OCI-LY3 (cell line): ENCODE measurements at regions not wholly inside any gene's neighbourhood (a gene's known extent, or its start where the extent isn't known, plus 50 kb on each side); places are given as distances from the start of the nearest gene placed in this dataset.

Experiments used
- EZH2phosphoT487 ChIP-seq: fragments of 200-600 bp; shearing (Covaris generic); IDR thresholded peaks from 2 replicates; pipeline ENCODE4 v1.6.1; 2018; ENCODE audit warnings: antibody characterized with exemption, mixed run types, low read depth
- TF ChIP-seq, protein P1 (sequence below): fragments of 200-600, 300-600 bp; sonication (generic); IDR thresholded peaks from 2 replicates; pipeline ENCODE4 v1.5.1; 2014; ENCODE audit warnings: antibody characterized with exemption, low read length, low read depth

DNA sequence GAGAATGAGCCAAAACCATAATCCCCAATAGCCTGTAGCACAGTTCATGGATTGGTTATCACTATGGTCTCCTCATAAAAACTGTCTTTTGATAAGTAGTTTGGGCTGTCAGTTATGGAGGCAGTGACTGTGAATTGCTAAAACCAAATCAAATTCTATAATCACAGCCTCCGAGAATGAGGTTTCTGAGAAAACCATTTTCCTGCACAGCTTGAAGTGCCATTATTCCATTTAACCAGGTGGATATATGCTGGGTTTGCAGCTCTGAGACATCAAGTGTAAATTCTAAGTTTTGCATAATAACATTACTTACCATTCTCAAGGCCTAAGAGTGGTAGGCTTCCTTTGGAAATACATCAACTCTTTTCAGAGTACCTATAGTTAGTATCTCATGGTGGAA is 485.4 kb downstream of the FRK start:
- TF ChIP-seq, protein P1, sequence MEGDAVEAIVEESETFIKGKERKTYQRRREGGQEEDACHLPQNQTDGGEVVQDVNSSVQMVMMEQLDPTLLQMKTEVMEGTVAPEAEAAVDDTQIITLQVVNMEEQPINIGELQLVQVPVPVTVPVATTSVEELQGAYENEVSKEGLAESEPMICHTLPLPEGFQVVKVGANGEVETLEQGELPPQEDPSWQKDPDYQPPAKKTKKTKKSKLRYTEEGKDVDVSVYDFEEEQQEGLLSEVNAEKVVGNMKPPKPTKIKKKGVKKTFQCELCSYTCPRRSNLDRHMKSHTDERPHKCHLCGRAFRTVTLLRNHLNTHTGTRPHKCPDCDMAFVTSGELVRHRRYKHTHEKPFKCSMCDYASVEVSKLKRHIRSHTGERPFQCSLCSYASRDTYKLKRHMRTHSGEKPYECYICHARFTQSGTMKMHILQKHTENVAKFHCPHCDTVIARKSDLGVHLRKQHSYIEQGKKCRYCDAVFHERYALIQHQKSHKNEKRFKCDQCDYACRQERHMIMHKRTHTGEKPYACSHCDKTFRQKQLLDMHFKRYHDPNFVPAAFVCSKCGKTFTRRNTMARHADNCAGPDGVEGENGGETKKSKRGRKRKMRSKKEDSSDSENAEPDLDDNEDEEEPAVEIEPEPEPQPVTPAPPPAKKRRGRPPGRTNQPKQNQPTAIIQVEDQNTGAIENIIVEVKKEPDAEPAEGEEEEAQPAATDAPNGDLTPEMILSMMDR, result no peak
- TF ChIP-seq EZH2phosphoT487, result no peak
